Glutamatergic neuron (in vitro differentiated cells): ENCODE measurements at regions not wholly inside any gene's neighbourhood (a gene's known extent, or its start where the extent isn't known, plus 50 kb on each side); places are given as distances from the start of the nearest gene placed in this dataset.

Source experiments
- DNase-seq: peaks from one replicate; pipeline ENCODE4 v3.0.0; 2022
- H3K27ac Mint-ChIP-seq: one replicate; pipeline ENCODE4 v1.8.0; 2020; ENCODE audit warnings: mild to moderate bottlenecking, mixed read lengths, inconsistent platforms; ENCODE audit not compliant: unreplicated experiment
- H3K27me3 Mint-ChIP-seq: one replicate; pipeline ENCODE4 v1.8.0; 2020; ENCODE audit warnings: mild to moderate bottlenecking, moderate library complexity, mixed read lengths, inconsistent platforms; ENCODE audit not compliant: unreplicated experiment
- H3K36me3 Mint-ChIP-seq: one replicate; pipeline ENCODE4 v1.8.0; 2020; ENCODE audit warnings: mild to moderate bottlenecking, mixed read lengths, inconsistent platforms; ENCODE audit not compliant: unreplicated experiment
- H3K4me1 Mint-ChIP-seq: one replicate; pipeline ENCODE4 v1.8.0; 2020; ENCODE audit warnings: mild to moderate bottlenecking, low read depth, mixed read lengths, inconsistent platforms; ENCODE audit not compliant: unreplicated experiment
- H3K4me3 Mint-ChIP-seq: one replicate; pipeline ENCODE4 v1.8.0; 2020; ENCODE audit warnings: mild to moderate bottlenecking, mixed read lengths, inconsistent platforms; ENCODE audit not compliant: unreplicated experiment
- H3K9me3 Mint-ChIP-seq: one replicate; pipeline ENCODE4 v1.8.0; 2020; ENCODE audit warnings: mild to moderate bottlenecking, moderate library complexity, mixed read lengths, inconsistent platforms; ENCODE audit not compliant: unreplicated experiment
- CTCF ChIP-seq: fragments of 200-600 bp; sonication (generic); IDR thresholded peaks from one replicate; pipeline ENCODE4 v1.5.0; 2021; ENCODE audit not compliant: partially characterized antibody, unreplicated experiment

GRCh38 chr7:115125750-115126149, 203.9 kb downstream of the MDFIC start:
- no peak overlapping the region for H3K27ac Mint-ChIP-seq
- DNase-seq: no peak
- no peaks in the 10 kb centered on the region for H3K27me3 Mint-ChIP-seq
- H3K4me3 Mint-ChIP-seq: no peak overlapping the region
- no peaks in the 10 kb centered on the region for H3K4me1 Mint-ChIP-seq
- peaks cover 2% of the 10 kb centered on the region for H3K9me3 Mint-ChIP-seq
- no peak for TF ChIP-seq CTCF
- H3K36me3 Mint-ChIP-seq: no peaks in the 10 kb centered on the region

GRCh38 chr7:115125312-115125711, 203.4 kb downstream of the MDFIC start:
- Mint-ChIP-seq H3K4me3 (no peak overlapping the region), H3K4me1 (no peaks in the 10 kb centered on the region), H3K9me3 (peaks cover 2% of the 10 kb centered on the region), H3K27ac (no peak overlapping the region), H3K36me3 (no peaks in the 10 kb centered on the region), H3K27me3 (no peaks in the 10 kb centered on the region)
- no peak for DNase-seq
- no peak for TF ChIP-seq CTCF

DNA sequence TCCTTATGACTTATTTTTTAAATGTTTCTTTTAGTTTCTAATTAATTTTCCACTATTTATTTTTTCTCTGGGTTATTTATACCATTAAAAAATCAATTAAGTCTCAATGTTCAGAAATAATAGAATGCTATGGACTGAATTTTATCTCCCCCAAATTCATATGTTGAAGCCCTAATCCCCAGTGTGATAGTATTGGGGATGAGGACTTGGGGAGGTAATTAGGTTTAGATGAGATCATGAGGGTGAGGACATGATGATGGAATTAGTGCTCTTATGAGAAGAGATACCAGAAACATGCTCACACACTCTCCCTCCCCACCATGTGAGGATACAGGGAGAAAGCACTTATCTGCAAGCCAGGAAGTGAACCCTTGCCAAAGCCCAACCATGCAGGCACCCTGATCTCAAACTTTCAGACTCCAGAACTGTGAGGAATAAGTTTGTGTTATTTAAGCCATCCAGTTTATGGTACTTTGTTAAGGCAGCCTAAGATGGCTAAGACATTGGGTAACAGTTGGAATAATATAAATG, 202.6 kb downstream of the MDFIC start:
- no peak for TF ChIP-seq CTCF
- DNase-seq: no peak
- Mint-ChIP-seq H3K4me3 (no peak overlapping the region), H3K27ac (no peak overlapping the region), H3K4me1 (no peaks in the 10 kb centered on the region), H3K27me3 (no peaks in the 10 kb centered on the region), H3K9me3 (peaks cover 2% of the 10 kb centered on the region), H3K36me3 (no peaks in the 10 kb centered on the region)

DNA sequence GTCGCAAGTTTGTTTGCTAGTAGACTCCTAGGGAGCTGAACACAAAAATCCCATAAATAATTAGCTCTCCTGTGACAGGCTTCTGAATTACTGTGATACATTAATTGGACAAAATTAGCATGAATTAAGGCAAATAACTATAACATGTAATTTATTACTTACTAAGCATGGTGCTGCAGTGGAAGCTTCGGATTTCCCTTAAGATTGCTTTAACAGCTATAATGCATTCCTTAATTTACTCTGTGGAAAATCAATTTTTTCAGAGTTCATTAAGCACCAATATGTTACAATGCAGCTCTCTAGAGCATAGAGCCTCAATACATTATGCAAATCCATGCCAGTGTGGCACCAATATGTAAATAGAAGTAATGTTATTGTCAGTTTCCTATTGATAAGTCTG, 201.5 kb downstream of the MDFIC start:
- no peak overlapping the region for H3K4me3 Mint-ChIP-seq
- H3K9me3 Mint-ChIP-seq: peaks cover 2% of the 10 kb centered on the region
- no peak for DNase-seq
- H3K27ac Mint-ChIP-seq: no peak overlapping the region
- TF ChIP-seq CTCF: no peak
- H3K36me3 Mint-ChIP-seq: no peaks in the 10 kb centered on the region
- H3K4me1 Mint-ChIP-seq: no peaks in the 10 kb centered on the region
- no peaks in the 10 kb centered on the region for H3K27me3 Mint-ChIP-seq

- no peak overlapping the region for H3K4me3 Mint-ChIP-seq
- DNase-seq: no peak
- peaks cover 3% of the 10 kb centered on the region for H3K4me1 Mint-ChIP-seq
- H3K27ac Mint-ChIP-seq: no peak overlapping the region
- H3K27me3 Mint-ChIP-seq: no peaks in the 10 kb centered on the region
- TF ChIP-seq CTCF: no peak
- no peaks in the 10 kb centered on the region for H3K36me3 Mint-ChIP-seq
- H3K9me3 Mint-ChIP-seq: peaks cover 2% of the 10 kb centered on the region
Measured at GRCh38 chr7:115122388-115122787, 200.5 kb downstream of the MDFIC start.
